Body of pancreas (tissue), 4 donors: ENCODE measurements at regions not wholly inside any gene's neighbourhood (a gene's known extent, or its start where the extent isn't known, plus 50 kb on each side); places are given as distances from the start of the nearest gene placed in this dataset.

Source experiments
- ATAC-seq: fragments of 150-250 bp; one replicate; pipeline ENCODE4 v1.9.1; 2016
- DNase-seq, 4 donors: peaks; one replicate each; pipeline ENCODE4 v3.0.0-alpha.2; 2019
- H3K27ac ChIP-seq, 4 donors: fragments of 200-600 bp; sonication (generic); 1 replicate in 3 of 4; 2 replicates in 1 of 4; pipeline versions ENCODE4 v1.5.1 to v1.6.1; 2016 to 2019; ENCODE audit warnings: mild to moderate bottlenecking in 1 of 4, mixed read lengths in 1 of 4, moderate library complexity in 1 of 4
- H3K27me3 ChIP-seq, 2 donors: fragments of 200-600 bp; sonication (generic); one replicate each; pipeline ENCODE4 v1.6.0; 2016; ENCODE audit warnings: mild to moderate bottlenecking in 1 of 2
- H3K36me3 ChIP-seq, 2 donors: fragments of 200-600 bp; sonication (generic); replicated peaks in 1 of 2; 2 replicates each; pipeline ENCODE4 v1.5.1; 2016; ENCODE audit warnings: low read depth in 2 of 2; ENCODE audit not compliant: insufficient read depth in 1 of 2
- H3K4me1 ChIP-seq: fragments of 200-600 bp; sonication (generic); one replicate; pipeline ENCODE4 v1.6.0; 2016
- H3K4me3 ChIP-seq, 2 donors: fragments of 200-600 bp; sonication (generic); 1 replicate in 1 of 2; 2 replicates in 1 of 2; pipeline ENCODE4 v1.5.1; 2016 to 2019
- H3K9me3 ChIP-seq, 3 donors: fragments of 200-600 bp; sonication (generic); 1 replicate in 2 of 3; 2 replicates in 1 of 3; pipeline ENCODE4 v1.5.1; 2016
- POLR2A ChIP-seq, 3 donors: fragments of 450-650 bp; IDR thresholded peaks; one replicate each; pipeline ENCODE4 v1.6.1; 2016; ENCODE audit warnings: antibody characterized with exemption in 3 of 3, mild to moderate bottlenecking in 2 of 3
- WGBS, 2 donors: methylation state at CpG; one replicate each; pipeline ENCODE4 v1.1.5; 2017; 5-methylcytosine and 5-hydroxymethylcytosine counted together
- intact Hi-C: fragments of 100-400 bp; cut with DNase I; formaldehyde crosslinking; loops from one replicate; pipeline ENCODE4 v1.15.1; 2023
- TF ChIP-seq, protein P1 (sequence below), 7 experiments: fragments of 450-650 bp in 4 of 7; fragments of 200-600 bp in 3 of 7; sonication (generic) in 3 of 7; IDR thresholded peaks; one replicate each; pipeline ENCODE4 v1.5.1; 2016 to 2019; ENCODE audit warnings: antibody characterized with exemption in 7 of 7

GRCh38 chr2:102999958-103000357, 238.1 kb downstream of the TMEM182 start:
- intact Hi-C loops = no loop called here
- Histone ChIP-seq H3K27ac (no peak overlapping the region), H3K9me3 (no peaks in the 10 kb centered on the region), H3K27me3 (no peaks in the 10 kb centered on the region), H3K4me1 (no peaks in the 10 kb centered on the region), H3K36me3 (no peaks in the 10 kb centered on the region), H3K4me3 (no peak overlapping the region)
- 64 to 77% methylated on average over 5 of the region's 5 CpGs for WGBS, 2 donors
- no peak for DNase-seq
- TF ChIP-seq, protein P1, sequence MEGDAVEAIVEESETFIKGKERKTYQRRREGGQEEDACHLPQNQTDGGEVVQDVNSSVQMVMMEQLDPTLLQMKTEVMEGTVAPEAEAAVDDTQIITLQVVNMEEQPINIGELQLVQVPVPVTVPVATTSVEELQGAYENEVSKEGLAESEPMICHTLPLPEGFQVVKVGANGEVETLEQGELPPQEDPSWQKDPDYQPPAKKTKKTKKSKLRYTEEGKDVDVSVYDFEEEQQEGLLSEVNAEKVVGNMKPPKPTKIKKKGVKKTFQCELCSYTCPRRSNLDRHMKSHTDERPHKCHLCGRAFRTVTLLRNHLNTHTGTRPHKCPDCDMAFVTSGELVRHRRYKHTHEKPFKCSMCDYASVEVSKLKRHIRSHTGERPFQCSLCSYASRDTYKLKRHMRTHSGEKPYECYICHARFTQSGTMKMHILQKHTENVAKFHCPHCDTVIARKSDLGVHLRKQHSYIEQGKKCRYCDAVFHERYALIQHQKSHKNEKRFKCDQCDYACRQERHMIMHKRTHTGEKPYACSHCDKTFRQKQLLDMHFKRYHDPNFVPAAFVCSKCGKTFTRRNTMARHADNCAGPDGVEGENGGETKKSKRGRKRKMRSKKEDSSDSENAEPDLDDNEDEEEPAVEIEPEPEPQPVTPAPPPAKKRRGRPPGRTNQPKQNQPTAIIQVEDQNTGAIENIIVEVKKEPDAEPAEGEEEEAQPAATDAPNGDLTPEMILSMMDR (IDR thresholded peaks at IDR 0.05) = no peak
- TF ChIP-seq POLR2A (IDR thresholded peaks at IDR 0.05) = no peak
- no peak for ATAC-seq

DNA sequence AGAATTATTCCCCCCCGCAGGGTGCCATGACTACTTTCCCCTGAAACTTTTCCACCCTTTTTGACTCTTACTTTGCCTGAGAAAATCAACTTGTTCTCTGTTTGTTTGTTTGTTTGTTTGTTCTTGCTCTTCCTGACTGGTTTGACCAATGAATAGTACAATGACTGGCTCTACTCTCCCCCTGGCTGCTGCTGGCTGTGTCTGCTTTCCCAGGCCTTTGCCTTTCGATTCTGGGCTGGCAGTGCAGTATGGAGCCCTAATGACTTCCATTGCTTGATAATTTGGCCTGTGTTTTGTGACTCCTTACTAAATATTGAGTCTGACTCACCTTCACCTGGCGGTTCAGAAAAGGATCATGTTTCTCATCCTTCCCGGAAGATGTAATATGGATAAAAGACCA, 241.1 kb downstream of the TMEM182 start:
- no peak for ATAC-seq
- Histone ChIP-seq H3K36me3 (no peaks in the 10 kb centered on the region), H3K27me3 (no peaks in the 10 kb centered on the region), H3K27ac (no peak overlapping the region), H3K4me3 (no peak overlapping the region), H3K4me1 (no peaks in the 10 kb centered on the region), H3K9me3 (no peaks in the 10 kb centered on the region)
- TF ChIP-seq, protein P1 (IDR thresholded peaks at IDR 0.05) = no peak
- no peak for TF ChIP-seq POLR2A (IDR thresholded peaks at IDR 0.05)
- DNase-seq = no peak
- intact Hi-C loops = no loop called here
- WGBS, 2 donors = 65 to 66% methylated on average over 4 of the region's 4 CpGs

DNA sequence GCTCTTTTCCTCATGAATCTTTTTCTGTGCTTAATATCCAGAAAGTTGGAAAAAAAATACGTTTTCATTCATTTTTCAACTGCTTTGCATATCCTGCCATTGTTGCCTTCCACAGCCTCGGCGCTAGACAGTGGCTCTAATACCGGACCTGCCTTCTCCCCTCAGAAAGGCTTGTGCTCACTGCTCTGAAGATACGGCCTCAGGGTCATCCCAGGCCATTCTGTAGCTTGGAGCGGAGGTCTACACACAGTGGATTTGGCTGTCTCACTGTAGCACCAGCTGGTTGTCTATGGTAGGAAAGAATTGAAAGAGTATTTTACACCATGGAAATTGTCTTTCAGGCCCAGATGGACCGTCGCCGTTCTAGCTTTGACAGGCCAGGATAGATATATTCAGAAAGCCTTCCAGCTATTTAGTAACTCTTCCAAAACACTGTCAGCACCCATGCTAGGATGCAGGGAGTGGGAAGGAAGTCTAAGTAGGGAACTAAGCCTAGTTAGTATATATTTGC, 242.0 kb downstream of the TMEM182 start:
- 70 to 82% methylated on average over 9 of the region's 9 CpGs for WGBS, 2 donors
- Histone ChIP-seq H3K36me3 (no peaks in the 10 kb centered on the region), H3K4me1 (no peaks in the 10 kb centered on the region), H3K4me3 (no peak overlapping the region), H3K27me3 (no peaks in the 10 kb centered on the region), H3K9me3 (no peaks in the 10 kb centered on the region), H3K27ac (no peak overlapping the region)
- intact Hi-C loops = no loop called here
- ATAC-seq = no peak
- TF ChIP-seq, protein P1 (IDR thresholded peaks at IDR 0.05) = no peak
- no peak for TF ChIP-seq POLR2A (IDR thresholded peaks at IDR 0.05)
- no peak for DNase-seq

DNA sequence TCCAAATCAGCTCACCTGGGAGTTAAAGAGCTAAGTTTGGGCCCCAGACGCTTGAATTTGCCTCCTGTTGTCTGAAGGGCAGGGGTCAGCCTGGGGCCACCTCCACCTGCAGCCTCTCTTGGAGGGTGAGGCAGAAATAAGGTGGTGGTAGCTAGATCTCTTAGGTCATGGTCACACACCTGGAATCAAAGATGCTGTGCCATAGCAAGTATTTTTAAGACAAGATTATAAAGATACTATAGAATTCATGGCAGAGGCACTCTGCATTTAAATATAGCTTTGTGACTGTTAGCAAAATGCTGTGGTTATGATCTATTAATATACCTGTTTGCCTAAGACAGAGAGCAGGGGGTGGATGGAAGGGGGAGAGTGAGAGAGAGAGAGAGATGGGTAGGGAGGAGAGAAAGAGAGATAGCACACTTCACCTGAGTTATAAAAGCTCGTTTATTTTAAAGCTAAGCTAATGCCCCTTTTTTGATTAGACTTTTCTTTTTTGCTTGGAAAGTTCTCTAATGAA, 242.7 kb downstream of the TMEM182 start:
- Histone ChIP-seq H3K36me3 (no peaks in the 10 kb centered on the region), H3K4me1 (no peaks in the 10 kb centered on the region), H3K9me3 (no peaks in the 10 kb centered on the region), H3K4me3 (no peak overlapping the region), H3K27ac (no peak overlapping the region), H3K27me3 (no peaks in the 10 kb centered on the region)
- intact Hi-C loops = no loop called here
- DNase-seq (no peak), ATAC-seq (no peak)
- WGBS, 2 donors = 30 to 36% methylated on average over 2 of the region's 2 CpGs
- TF ChIP-seq, protein P1 (IDR thresholded peaks at IDR 0.05) = no peak
- no peak for TF ChIP-seq POLR2A (IDR thresholded peaks at IDR 0.05)

- no peaks in the 10 kb centered on the region for H3K4me1 ChIP-seq
- intact Hi-C loops = no loop called here
These were observed 243.6 kb downstream of the TMEM182 start for GRCh38 chr2:103005393-103005792.

More at GRCh38 chr2:103005393-103005792, 243.6 kb downstream of the TMEM182 start:
- ATAC-seq (no peak), DNase-seq (no peak)
- Histone ChIP-seq H3K27ac (no peak overlapping the region), H3K9me3 (no peaks in the 10 kb centered on the region), H3K27me3 (no peaks in the 10 kb centered on the region), H3K36me3 (no peaks in the 10 kb centered on the region), H3K4me3 (no peak overlapping the region)
- WGBS, 2 donors = 33% methylated on average over 3 of the region's 3 CpGs
- TF ChIP-seq, protein P1 (IDR thresholded peaks at IDR 0.05) = no peak
- TF ChIP-seq POLR2A (IDR thresholded peaks at IDR 0.05) = no peak
